ENCODE measurements at regions not wholly inside any gene's neighbourhood (a gene's known extent, or its start where the extent isn't known, plus 50 kb on each side); places are given as distances from the start of the nearest gene placed in this dataset.

DNA sequence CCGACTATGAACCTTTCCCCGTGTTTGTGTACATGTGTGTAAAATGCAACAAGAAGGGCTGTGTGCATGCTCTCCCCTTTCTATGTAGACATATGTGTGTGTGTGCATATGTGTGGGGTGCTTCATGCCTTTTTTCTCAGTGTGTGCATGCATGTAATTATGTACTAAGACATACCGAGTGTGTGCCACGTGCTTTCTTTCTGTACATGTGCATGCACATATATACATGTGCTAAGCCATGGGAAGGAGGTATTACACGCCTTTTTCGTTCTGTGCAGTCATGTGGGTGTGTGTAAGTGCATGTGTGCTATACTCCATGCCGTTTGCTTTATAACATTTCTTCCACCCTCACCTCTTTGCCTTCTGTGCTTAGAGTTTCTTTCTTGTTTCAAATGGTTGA is 544.3 kb downstream of the TNS3 start:
- TF ChIP-seq, protein P1, sequence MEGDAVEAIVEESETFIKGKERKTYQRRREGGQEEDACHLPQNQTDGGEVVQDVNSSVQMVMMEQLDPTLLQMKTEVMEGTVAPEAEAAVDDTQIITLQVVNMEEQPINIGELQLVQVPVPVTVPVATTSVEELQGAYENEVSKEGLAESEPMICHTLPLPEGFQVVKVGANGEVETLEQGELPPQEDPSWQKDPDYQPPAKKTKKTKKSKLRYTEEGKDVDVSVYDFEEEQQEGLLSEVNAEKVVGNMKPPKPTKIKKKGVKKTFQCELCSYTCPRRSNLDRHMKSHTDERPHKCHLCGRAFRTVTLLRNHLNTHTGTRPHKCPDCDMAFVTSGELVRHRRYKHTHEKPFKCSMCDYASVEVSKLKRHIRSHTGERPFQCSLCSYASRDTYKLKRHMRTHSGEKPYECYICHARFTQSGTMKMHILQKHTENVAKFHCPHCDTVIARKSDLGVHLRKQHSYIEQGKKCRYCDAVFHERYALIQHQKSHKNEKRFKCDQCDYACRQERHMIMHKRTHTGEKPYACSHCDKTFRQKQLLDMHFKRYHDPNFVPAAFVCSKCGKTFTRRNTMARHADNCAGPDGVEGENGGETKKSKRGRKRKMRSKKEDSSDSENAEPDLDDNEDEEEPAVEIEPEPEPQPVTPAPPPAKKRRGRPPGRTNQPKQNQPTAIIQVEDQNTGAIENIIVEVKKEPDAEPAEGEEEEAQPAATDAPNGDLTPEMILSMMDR (conservative IDR thresholded peaks at IDR 0.05) = no peak
- no peak for DNase-seq (ENCODE audit: extremely low spot score, unreplicated experiment)
- H3K36me3 Mint-ChIP-seq = no peaks in the 10 kb centered on the region
- peaks cover 46% of the 10 kb centered on the region for H3K4me1 Mint-ChIP-seq (ENCODE audit: unreplicated experiment)
- H3K27ac Mint-ChIP-seq = no peak overlapping the region
- peaks cover 7% of the 10 kb centered on the region for H3K9me3 Mint-ChIP-seq
- no peak overlapping the region for H3K4me3 Mint-ChIP-seq
- H3K27me3 Mint-ChIP-seq = no peaks in the 10 kb centered on the region

DNA sequence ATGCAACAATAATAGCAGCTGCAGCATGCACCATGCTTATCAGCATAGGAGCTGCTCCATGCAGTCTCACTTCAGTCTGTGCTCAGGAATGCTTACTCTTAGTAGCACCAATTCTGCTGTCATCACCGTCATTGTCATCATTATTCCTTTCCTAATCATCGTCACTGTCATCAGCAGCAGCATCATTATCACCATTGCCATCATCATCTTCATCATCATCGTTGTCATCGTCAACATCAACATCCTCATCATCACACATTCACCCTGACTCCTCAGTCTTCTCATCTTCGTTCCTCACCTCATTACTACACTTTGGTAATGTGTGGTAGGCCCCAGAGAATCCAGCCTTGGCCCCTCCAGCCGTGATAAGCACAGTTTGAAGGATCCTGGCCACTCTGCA is 545.0 kb downstream of the TNS3 start:
- peaks cover 7% of the 10 kb centered on the region for H3K9me3 Mint-ChIP-seq
- DNase-seq (ENCODE audit: extremely low spot score, unreplicated experiment) = no peak
- H3K27ac Mint-ChIP-seq = no peak overlapping the region
- TF ChIP-seq, protein P1 (conservative IDR thresholded peaks at IDR 0.05) = no peak
- H3K36me3 Mint-ChIP-seq = no peaks in the 10 kb centered on the region
- no peaks in the 10 kb centered on the region for H3K27me3 Mint-ChIP-seq
- no peak overlapping the region for H3K4me3 Mint-ChIP-seq
- peaks cover 46% of the 10 kb centered on the region for H3K4me1 Mint-ChIP-seq (ENCODE audit: unreplicated experiment)

DNA sequence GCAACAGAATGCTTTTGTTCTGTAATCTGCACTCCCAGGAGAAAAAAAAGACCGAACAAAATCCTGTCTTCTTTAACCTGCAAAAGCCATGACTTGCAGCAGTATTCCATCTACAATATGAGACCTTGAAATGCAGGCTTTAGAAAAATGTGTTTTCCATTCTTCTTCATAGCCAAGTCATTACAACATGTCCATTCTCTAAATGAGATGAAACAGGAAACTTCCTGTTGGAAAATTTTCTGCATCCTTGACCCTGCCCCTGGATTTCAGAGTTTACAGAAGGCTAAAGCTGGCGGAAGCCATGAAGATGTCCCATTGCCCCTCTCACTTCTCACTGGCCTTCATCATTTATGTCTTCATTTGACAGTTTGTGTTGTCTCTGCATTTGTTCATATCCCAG is 546.4 kb downstream of the TNS3 start:
- no peak overlapping the region for H3K4me3 Mint-ChIP-seq

DNA sequence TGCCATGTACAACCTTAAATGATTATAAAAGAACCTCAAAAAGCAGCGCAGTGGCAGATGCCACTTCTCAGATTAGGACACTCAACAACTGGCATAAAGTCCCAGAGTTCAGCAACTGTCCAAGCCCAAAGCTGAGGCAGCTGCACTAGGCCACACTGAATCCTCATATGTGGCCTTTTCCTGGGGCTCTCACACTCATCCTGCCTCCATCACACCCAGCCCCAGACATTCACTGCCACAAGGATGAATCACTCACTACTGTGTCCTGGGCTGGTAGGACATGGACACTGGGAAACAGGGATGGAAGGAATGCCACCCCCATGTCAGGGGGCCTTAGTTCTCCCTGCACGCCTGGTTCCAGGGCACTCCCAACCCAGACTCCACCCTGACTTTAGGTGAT is 547.7 kb downstream of the TNS3 start:
- H3K4me1 Mint-ChIP-seq (ENCODE audit: unreplicated experiment) = peaks cover 31% of the 10 kb centered on the region

More for the DNA sequence above, 546.4 kb downstream of the TNS3 start:
- H3K9me3 Mint-ChIP-seq = peaks cover 7% of the 10 kb centered on the region
- no peaks in the 10 kb centered on the region for H3K27me3 Mint-ChIP-seq
- no peak overlapping the region for H3K27ac Mint-ChIP-seq
- no peak for DNase-seq (ENCODE audit: extremely low spot score, unreplicated experiment)
- no peaks in the 10 kb centered on the region for H3K36me3 Mint-ChIP-seq
- TF ChIP-seq, protein P1 (conservative IDR thresholded peaks at IDR 0.05) = no peak
- peaks cover 39% of the 10 kb centered on the region for H3K4me1 Mint-ChIP-seq (ENCODE audit: unreplicated experiment)

DNA sequence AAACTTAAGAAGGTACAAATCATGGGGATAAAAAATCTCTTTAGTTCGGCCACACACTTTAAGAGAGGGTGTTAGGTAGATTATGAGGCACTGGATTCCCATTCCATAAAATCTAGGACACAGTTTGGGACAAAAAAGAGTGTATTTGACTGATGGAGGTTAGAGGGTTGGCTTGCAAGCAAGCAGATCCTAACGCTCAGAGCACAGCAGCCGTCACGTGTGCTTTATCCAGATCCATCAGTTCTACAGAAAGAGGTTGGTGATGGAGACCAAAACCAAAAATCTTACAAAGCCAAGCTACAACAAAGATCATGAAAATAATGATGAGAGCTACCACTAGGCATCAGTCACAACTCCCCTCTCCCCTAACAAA is 549.4 kb downstream of the TNS3 start:
- Mint-ChIP-seq H3K9me3 (peaks cover 7% of the 10 kb centered on the region), H3K4me1 (ENCODE audit: unreplicated experiment) (peaks cover 19% of the 10 kb centered on the region), H3K27me3 (no peaks in the 10 kb centered on the region), H3K4me3 (no peak overlapping the region), H3K27ac (no peak overlapping the region), H3K36me3 (no peaks in the 10 kb centered on the region)
- DNase-seq (ENCODE audit: extremely low spot score, unreplicated experiment) = no peak
- TF ChIP-seq, protein P1 (conservative IDR thresholded peaks at IDR 0.05) = no peak

More for the DNA sequence above, 547.7 kb downstream of the TNS3 start:
- TF ChIP-seq, protein P1 (conservative IDR thresholded peaks at IDR 0.05) = no peak
- H3K4me3 Mint-ChIP-seq = no peak overlapping the region
- H3K27me3 Mint-ChIP-seq = no peaks in the 10 kb centered on the region
- H3K9me3 Mint-ChIP-seq = peaks cover 7% of the 10 kb centered on the region
- H3K36me3 Mint-ChIP-seq = no peaks in the 10 kb centered on the region
- no peak overlapping the region for H3K27ac Mint-ChIP-seq
- no peak for DNase-seq (ENCODE audit: extremely low spot score, unreplicated experiment)
